ENCODE measurements at regions not wholly inside any gene's neighbourhood (a gene's known extent, or its start where the extent isn't known, plus 50 kb on each side); places are given as distances from the start of the nearest gene placed in this dataset.

- TF ChIP-seq CTCF (IDR thresholded peaks at IDR 0.05; ENCODE audit: low read depth, low read length, poor library complexity, severe bottlenecking) (no peak), EZH2phosphoT487 (IDR thresholded peaks at IDR 0.05; ENCODE audit: borderline replicate concordance, low read length) (no peak)
These were observed 228.8 kb downstream of the DHX35 start for GRCh38 chr20:39190666-39191570.

Measured in DOHH2 (cell line).